IMR-90 (cell line): ENCODE measurements at regions not wholly inside any gene's neighbourhood (a gene's known extent, or its start where the extent isn't known, plus 50 kb on each side); places are given as distances from the start of the nearest gene placed in this dataset.

Experiments
- ATAC-seq: fragments of 200-7000 bp; cut with Tn5 transposase; 2 replicates; pipeline ENCODE4 v1.9.1; 2020; ENCODE audit warnings: low read depth, mild to moderate bottlenecking, moderate library complexity
- BruUV-seq: library from RNA; stranded (reverse); fragments of 400-500 nt; replicated peaks from 2 replicates; lab custom pipeline; 2021; lab: Mats Ljungman, UMichigan
- CTCF ChIA-PET: fragments of 300-600 bp; formaldehyde crosslinking; extraction: SDS; loops from one replicate; lab custom pipeline; 2021; ENCODE audit warnings: antibody characterized with exemption; lab: Yijun Ruan, JAX
- POLR2A ChIA-PET: fragments of 300-600 bp; sonication (Branson Sonifier 250); formaldehyde crosslinking; loops from one replicate; lab custom pipeline; 2022; ENCODE audit warnings: antibody characterized with exemption; ENCODE audit not compliant: unreplicated experiment; lab: Charles Lee
- DNase-seq: peaks from one replicate; pipeline ENCODE4 v3.0.0; 2013
- H2AFZ ChIP-seq: replicated peaks from 2 replicates; pipeline ENCODE3; 2013; ENCODE audit warnings: low read length, mild to moderate bottlenecking; ENCODE audit not compliant: poor library complexity
- H2AK5ac ChIP-seq: 2 replicates; pipeline ENCODE4 v1.6.1; 2013; ENCODE audit warnings: low read depth, low read length, inconsistent platforms
- H2AK9ac ChIP-seq: replicated peaks from 2 replicates; pipeline ENCODE3; 2013; ENCODE audit warnings: mild to moderate bottlenecking, low read depth, low read length, moderate library complexity; ENCODE audit not compliant: poor library complexity
- H2BK120ac ChIP-seq: 2 replicates; pipeline ENCODE4 v1.6.1; 2013; ENCODE audit warnings: low read depth, low read length, inconsistent platforms
- H2BK15ac ChIP-seq: 3 replicates; pipeline ENCODE4 v1.6.1; 2013; ENCODE audit warnings: low read depth, low read length, inconsistent platforms
- H2BK20ac ChIP-seq: 2 replicates; pipeline ENCODE4 v1.6.1; 2013; ENCODE audit warnings: low read depth, mild to moderate bottlenecking, inconsistent platforms, low read length, moderate library complexity
- H2BK5ac ChIP-seq: 2 replicates; pipeline ENCODE4 v1.6.1; 2013; ENCODE audit warnings: mild to moderate bottlenecking, low read depth, low read length, inconsistent platforms; ENCODE audit not compliant: poor library complexity, severe bottlenecking
- H3K14ac ChIP-seq: replicated peaks from 2 replicates; pipeline ENCODE4 v1.6.1; 2013; ENCODE audit warnings: low read depth, low read length, inconsistent platforms
- H3K18ac ChIP-seq: 2 replicates; pipeline ENCODE4 v1.6.1; 2013; ENCODE audit warnings: low read depth, low read length, control low read depth
- H3K23ac ChIP-seq: 2 replicates; pipeline ENCODE4 v1.6.1; 2013; ENCODE audit warnings: low read depth, low read length, inconsistent platforms
- H3K27ac ChIP-seq: 2 replicates; pipeline ENCODE4 v1.5.1; 2013; ENCODE audit warnings: mild to moderate bottlenecking, control low read depth, low read length; ENCODE audit not compliant: insufficient read depth
- H3K27me3 ChIP-seq: 2 replicates; pipeline ENCODE4 v1.6.1; 2013; ENCODE audit warnings: low read length; ENCODE audit not compliant: control insufficient read depth, insufficient read depth
- H3K36me3 ChIP-seq: 2 replicates; pipeline ENCODE4 v1.6.1; 2013; ENCODE audit warnings: low read length, mixed read lengths; ENCODE audit not compliant: control insufficient read depth, insufficient read depth
- H3K4ac ChIP-seq: 2 replicates; pipeline ENCODE4 v1.6.1; 2013; ENCODE audit warnings: low read depth, low read length, inconsistent platforms
- H3K4me1 ChIP-seq: 2 replicates; pipeline ENCODE4 v1.6.1; 2013; ENCODE audit warnings: low read length, mixed read lengths; ENCODE audit not compliant: control insufficient read depth, insufficient read depth
- H3K4me2 ChIP-seq: 2 replicates; pipeline ENCODE4 v1.6.1; 2013; ENCODE audit warnings: low read depth, mild to moderate bottlenecking, control low read depth, low read length, moderate library complexity
- H3K4me3 ChIP-seq: 2 replicates; pipeline ENCODE4 v1.5.1; 2013; ENCODE audit warnings: low read depth, mild to moderate bottlenecking, control low read depth, low read length, moderate library complexity; ENCODE audit not compliant: insufficient read depth
- H3K56ac ChIP-seq: 2 replicates; pipeline ENCODE4 v1.6.1; 2013; ENCODE audit warnings: low read length, inconsistent platforms; ENCODE audit not compliant: insufficient read depth; ENCODE audit errors: extremely low read depth
- H3K79me1 ChIP-seq, 2 experiments: 2 replicates each; pipeline ENCODE4 v1.6.1; 2013; ENCODE audit warnings: low read length in 2 of 2, inconsistent platforms in 1 of 2, low read depth in 1 of 2
- H3K9ac ChIP-seq: 2 replicates; pipeline ENCODE4 v1.6.1; 2013; ENCODE audit warnings: low read depth, low read length, control low read depth
- H3K9me1 ChIP-seq: 2 replicates; pipeline ENCODE4 v1.6.1; 2013; ENCODE audit warnings: low read length, inconsistent platforms; ENCODE audit not compliant: insufficient read depth
- H3K9me3 ChIP-seq: 2 replicates; pipeline ENCODE4 v1.6.1; 2013; ENCODE audit warnings: low read length; ENCODE audit not compliant: control insufficient read depth, insufficient read depth
- H4K20me1 ChIP-seq: 2 replicates; pipeline ENCODE4 v1.6.1; 2013; ENCODE audit warnings: low read length, inconsistent platforms; ENCODE audit not compliant: insufficient read depth
- H4K5ac ChIP-seq: 2 replicates; pipeline ENCODE4 v1.6.1; 2013; ENCODE audit warnings: mild to moderate bottlenecking, low read depth, low read length, control low read depth
- H4K8ac ChIP-seq, 2 experiments: 2 replicates each; pipeline ENCODE4 v1.6.1; 2013; ENCODE audit warnings: low read depth in 2 of 2, low read length in 2 of 2, control low read depth in 1 of 2, inconsistent platforms in 1 of 2
- H4K91ac ChIP-seq: 2 replicates; pipeline ENCODE4 v1.6.1; 2013; ENCODE audit warnings: low read depth, low read length, inconsistent platforms; ENCODE audit not compliant: insufficient read depth
- BHLHE40 ChIP-seq: fragments of 150-350 bp; IDR thresholded peaks from 2 replicates; pipeline ENCODE4 v1.6.1; 2016; ENCODE audit warnings: mild to moderate bottlenecking, low read depth, low read length
- WGBS, 2 experiments: methylation state at CpG; one replicate each; pipeline versions ENCODE4 v1.1.5 to v1.1.7; 2013; ENCODE audit warnings: missing lambda C conversion rate in 2 of 2; ENCODE audit not compliant: insufficient read length in 1 of 2; ENCODE audit errors: extremely low coverage in 2 of 2; 5-methylcytosine and 5-hydroxymethylcytosine counted together
- dilution Hi-C: fragments of 300-500 bp; cut with HindIII; formaldehyde crosslinking; loops from one replicate; pipeline ENCODE4 v1.14.3; 2018; ENCODE audit warnings: low sequenced_read_pairs; ENCODE audit not compliant: unreplicated experiment
- in situ Hi-C: fragments of 300-500 bp; cut with MboI; formaldehyde crosslinking; loops from 3 replicates; pipeline ENCODE4 v1.14.3; 2019; ENCODE audit warnings: low sequenced_read_pairs, inconsistent platforms, mixed read lengths
- intact Hi-C: fragments of 100-400 bp; cut with micrococcal nuclease; formaldehyde crosslinking; loops from 2 replicates; pipeline ENCODE4 v1.10.0; 2022

DNA sequence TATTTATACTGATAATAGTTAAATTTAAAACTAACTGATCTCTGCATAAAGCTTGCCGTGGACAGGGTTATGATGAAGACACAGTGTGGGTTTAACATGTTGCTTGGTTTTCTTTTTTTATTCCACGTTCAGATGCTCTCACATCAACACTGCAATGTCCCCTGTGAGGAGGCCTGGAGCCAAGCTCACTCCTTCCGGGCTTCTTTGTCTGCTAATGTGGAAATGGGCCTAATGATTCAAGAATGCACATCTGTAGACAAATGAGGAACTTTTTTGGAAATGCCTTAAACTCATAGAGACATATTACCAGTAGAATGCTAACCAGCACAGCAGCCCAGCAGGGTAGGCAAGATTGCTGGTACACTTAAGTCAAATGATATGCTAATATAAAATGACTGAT lies 208.0 kb downstream of the GALR1 start:
- ChIA-PET POLR2A (no interaction called here), CTCF (no interaction called here)
- Histone ChIP-seq H2AK5ac (no peak overlapping the region), H3K4me1 (no peaks in the 10 kb centered on the region), H2AFZ (no peak overlapping the region), H2AK9ac (no peak overlapping the region), H3K79me1 (no peaks in the 10 kb centered on the region), H3K27me3 (no peaks in the 10 kb centered on the region), H2BK20ac (no peak overlapping the region), H3K4ac (no peak overlapping the region), H3K23ac (no peak overlapping the region), H3K4me3 (no peak overlapping the region), H3K9me1 (no peaks in the 10 kb centered on the region), H3K9ac (no peak overlapping the region), H3K14ac (no peak overlapping the region), H3K18ac (no peak overlapping the region), H3K56ac (no peak overlapping the region), H3K27ac (no peak overlapping the region), H3K36me3 (no peaks in the 10 kb centered on the region), H2BK5ac (no peak overlapping the region), H2BK15ac (no peak overlapping the region), H4K91ac (no peak overlapping the region), H2BK120ac (no peak overlapping the region), H4K20me1 (no peaks in the 10 kb centered on the region), H3K9me3 (peaks cover 9% of the 10 kb centered on the region), H4K5ac (no peak overlapping the region), H3K4me2 (no peak overlapping the region), H4K8ac (no peak overlapping the region)
- WGBS, 2 experiments = no CpG with 5 or more reads among the region's 3 CpGs
- DNase-seq (no peak), ATAC-seq (no peak)
- dilution Hi-C loops = no loop called here
- BruUV-seq = no TSS peak
- in situ Hi-C loops = no loop called here
- no peak for TF ChIP-seq BHLHE40
- intact Hi-C loops = no loop called here
